Stimulated activated CD4-positive, alpha-beta T cell treated with anti-CD3 and anti-CD28 coated beads, Interleukin-1b, Interleukin-23, amount 100 ng/mL, for 4 hours (primary cell): ENCODE measurements at regions not wholly inside any gene's neighbourhood (a gene's known extent, or its start where the extent isn't known, plus 50 kb on each side); places are given as distances from the start of the nearest gene placed in this dataset.

Experiments used
- DNase-seq, 2 donors: peaks; one replicate each; pipeline ENCODE4 v3.0.0-alpha.2; 2020; ENCODE audit warnings: low read depth in 2 of 2

GRCh38 chr4:27836523-27836922, 975.9 kb downstream of the STIM2 start:
- DNase-seq, result no peak

DNA sequence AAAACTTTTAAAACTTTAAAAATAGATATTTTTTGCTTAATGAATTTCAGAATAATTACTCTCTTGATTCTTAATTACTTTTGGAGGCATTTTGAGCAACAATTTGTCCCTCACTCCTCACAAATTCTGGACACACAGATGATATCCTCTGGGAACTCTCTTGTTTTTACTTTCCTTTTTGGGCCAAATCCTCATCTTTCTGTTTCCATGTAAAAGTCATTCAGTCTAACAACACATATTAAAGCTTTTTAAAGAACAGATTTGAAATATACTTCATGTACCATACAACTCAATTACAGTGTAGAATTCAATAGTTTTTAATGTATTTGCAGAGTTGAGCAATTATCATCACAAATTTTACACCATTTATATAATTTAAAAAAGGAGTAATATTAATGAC, 983.1 kb downstream of the STIM2 start:
- no peak for DNase-seq

DNA sequence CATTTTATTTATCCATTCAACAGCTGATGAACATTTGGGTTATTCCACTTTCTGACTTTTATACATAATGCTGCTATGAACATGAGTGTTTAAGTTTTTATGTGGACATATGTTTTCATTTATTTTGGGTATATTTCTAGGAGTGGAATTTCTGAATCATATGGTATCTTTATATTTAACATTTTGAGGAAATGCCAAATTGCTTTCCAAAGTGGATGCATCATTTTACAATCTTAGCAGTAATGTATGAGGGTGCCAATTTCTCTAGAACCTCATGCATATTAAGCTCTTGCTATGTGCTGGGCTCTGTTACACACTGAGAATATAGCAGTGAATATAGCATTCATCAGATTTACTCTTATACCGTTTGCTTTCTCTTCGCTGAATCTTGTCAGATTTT, 983.7 kb downstream of the STIM2 start:
- DNase-seq, result no peak

DNA sequence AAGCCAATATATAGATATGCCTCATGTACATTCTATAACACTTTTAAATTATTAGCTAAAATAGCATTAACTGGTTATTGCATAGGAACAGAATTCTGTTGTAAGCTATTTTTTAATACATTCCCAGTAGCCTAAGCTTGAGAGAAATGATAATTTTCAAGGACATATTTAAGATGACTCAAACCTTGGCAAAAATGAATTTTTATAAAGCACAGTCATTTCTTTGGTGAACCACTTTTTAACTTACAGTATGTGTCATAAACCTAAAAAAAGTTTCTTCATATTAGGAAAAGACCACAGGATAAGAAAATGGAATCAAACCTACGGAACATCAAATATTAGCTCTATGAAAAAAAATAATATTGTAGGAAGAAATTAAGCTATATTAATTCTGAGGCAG, 986.3 kb downstream of the STIM2 start:
- DNase-seq, result no peak

- DNase-seq, result no peak
Measured at GRCh38 chr4:27861381-27861787, 1000.7 kb downstream of the STIM2 start.

DNA sequence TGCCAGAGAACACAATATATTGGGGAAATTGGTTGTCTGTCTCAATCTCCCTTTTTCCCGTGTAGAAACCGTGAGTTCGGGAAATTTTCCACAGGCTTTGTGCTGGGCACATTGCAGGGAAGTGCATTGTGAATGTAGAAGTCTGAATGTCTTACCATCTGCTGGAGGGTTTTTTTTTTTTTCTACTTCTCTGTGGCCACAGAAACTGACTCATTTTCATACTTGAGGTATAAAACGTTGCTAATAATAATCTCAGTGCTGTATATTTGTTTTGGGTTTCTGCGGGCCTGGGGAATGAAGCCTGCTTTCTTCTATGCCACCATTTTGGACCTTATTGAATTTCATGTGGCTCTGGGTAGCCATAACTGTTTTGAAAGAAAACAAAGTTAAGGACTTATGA, 1001.2 kb downstream of the STIM2 start:
- DNase-seq, result no peak

DNA sequence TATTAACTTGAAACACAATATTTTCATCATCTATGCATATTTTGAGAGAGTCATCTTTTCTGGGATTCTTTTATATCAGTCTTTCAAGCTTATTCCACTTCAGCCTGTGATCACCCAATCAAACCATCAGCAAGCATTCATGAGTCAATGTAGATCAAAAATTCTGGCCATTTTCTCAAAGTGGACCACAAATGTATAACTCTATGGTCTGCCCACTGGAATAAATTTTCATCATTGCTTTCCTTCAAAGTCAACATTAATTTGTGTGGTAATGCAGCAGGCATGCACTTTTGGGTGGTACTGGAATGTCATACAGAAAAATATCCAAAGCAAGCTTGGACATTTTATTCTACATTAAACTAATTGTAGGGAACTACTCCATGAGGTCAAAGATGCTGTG, 1013.0 kb downstream of the STIM2 start:
- DNase-seq, result no peak

- no peak for DNase-seq
Measured at GRCh38 chr4:27881705-27882104, 1021.1 kb downstream of the STIM2 start.

GRCh38 chr4:27886120-27886519, 1025.5 kb downstream of the STIM2 start:
- DNase-seq, result no peak

GRCh38 chr4:27887646-27888045, 1027.0 kb downstream of the STIM2 start:
- DNase-seq, result no peak

- DNase-seq, result no peak
Measured at GRCh38 chr4:27888505-27888904, 1027.9 kb downstream of the STIM2 start.

DNA sequence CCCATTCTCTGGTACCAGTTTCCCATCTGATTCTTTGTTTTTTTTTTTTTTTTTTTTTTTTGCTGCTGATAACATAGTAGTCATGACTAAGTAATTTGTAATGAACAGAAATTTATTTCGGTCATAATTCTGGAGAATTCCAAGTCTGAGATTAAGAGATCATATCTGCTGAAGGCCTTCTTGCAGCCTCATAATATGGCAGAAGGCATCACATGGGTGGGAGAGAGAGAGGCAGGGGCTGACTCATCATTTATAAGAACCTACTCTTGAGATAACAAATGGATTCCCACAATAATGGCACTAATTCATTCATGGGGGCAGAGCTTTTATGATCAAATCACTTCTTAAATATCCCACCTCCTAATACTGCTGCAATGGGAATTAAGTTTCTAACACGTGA, 1034.3 kb downstream of the STIM2 start:
- no peak for DNase-seq

GRCh38 chr4:27908356-27908755, 1047.7 kb downstream of the STIM2 start:
- DNase-seq, result no peak

DNA sequence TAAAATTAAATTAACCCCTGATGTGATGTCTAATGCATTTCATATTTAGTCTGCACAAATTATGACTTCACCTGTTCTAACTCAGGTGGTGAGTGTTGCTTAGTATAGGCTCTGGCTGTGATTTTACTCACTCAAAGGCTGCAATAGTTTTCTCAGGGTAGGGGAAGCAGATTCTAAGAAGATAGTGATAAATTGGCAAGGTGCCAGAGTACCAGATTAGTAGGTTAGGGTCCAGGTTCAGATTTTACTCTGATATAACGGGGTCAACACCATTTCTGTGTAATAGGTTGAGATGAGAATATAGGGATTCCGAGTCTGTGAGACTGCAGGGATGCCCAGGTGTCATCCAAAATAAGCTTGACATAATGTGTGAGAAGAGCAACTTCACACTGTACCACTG, 1049.6 kb downstream of the STIM2 start:
- DNase-seq, result no peak

GRCh38 chr4:27911047-27911446, 1050.4 kb downstream of the STIM2 start:
- DNase-seq, result no peak

GRCh38 chr4:27913738-27914137, 1053.1 kb downstream of the STIM2 start:
- no peak for DNase-seq

DNA sequence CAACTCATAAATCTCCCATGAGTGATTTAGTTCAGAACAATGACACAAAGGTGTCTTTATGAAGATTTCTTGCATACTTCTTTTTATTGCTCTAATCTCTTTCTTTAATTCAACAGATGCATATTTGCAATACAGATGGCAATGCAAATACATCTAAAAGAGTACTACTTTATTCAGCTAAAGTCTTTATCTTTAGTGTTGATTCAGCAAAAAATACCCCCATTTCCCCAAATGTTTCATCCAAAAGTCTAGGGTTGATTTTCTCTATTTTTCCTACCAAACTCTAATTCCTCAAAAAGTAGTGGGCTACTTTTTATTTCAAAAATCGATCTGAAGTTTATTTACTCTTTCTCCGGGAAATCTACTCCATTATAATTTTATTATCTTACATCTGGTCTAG, 1055.2 kb downstream of the STIM2 start:
- DNase-seq, result no peak

DNA sequence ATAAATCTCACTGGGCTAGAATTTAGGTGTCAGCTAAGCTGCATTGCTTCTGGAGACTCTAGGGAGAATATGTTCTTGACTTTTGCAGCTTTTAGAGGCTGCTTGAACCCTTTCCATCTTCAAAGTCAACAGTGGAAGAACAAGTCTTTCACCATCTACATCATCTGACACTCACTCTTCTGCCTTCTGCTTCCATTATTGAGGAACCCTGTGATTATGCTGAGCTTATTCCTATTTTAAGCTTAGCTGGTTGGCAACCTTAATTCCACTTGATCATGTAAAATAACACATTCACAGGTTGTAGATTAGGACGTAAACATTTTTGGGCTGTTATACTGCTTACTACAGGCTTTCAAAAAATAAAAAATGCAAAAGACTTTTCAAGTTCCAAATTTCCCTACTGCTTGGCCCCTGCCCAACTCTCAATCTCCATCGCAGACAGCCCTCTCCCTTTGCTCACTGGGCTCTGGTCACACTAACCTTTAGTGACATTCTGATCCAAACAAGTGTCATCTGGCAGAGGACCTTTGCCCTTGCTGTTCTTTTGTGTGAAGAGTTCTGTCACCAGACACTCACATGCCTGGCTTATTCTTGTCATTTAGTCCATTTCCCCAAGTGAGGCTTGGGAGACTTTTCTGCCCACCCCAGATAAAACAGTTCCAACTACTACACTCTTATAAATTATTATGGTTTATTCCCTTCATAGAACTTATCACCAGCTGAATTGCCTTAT, 1056.0 kb downstream of the STIM2 start:
- no peak for DNase-seq

DNA sequence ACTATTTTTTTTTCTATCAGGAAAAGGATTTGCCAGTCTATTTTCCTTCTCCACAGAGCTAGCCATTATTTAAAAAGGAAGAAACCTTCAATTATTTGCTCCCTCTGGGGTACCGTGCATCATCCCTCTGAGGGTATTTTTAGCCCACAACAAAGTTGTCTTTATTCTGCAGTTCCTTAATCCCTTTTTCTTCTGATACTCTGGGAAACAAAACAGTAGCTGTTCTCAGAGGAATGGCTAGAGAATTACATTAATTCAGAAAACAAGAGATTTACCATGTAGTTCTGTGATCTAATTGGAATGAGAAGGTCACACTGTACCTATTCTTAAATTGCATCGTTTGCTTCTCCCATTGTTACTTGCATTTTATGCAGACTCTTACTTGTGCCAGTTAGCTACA, 1056.7 kb downstream of the STIM2 start:
- DNase-seq, result no peak

- DNase-seq, result no peak
Measured at GRCh38 chr4:27921231-27921630, 1060.6 kb downstream of the STIM2 start.

DNA sequence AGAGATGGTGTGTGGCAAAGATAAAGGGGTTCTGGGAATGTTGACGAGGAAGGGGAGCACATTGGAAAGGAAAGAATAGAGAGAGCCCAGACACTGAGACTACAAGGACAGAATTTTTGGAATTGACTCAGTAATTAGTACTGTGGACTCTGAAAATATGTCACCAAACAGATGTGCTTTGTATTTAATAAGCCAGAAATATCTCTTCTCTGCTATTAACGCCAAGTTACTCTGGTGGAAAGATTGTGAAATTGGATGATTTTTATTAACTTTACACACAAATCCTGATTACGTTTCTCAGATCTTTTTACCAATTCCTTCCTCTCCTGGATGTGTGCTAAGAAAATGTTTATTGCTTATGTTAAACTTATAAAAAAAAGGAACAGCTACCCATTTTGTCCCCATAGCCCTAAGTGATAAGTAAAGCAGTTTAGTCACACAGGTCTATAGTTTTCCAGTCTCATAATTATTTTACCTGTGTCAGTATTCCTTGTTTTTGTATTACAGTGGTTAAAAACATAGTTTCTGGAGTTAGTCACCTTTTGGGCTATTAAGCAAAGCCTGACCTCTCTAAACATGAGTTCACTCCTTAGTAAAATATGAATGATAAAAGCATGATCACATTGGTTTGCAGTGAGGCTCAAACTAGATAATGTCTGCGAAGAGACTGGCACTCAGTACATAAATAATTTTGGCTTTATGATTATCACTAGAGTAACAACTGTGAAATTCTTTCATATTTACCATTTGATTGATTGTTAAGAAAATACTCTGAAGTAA, 1068.3 kb downstream of the STIM2 start:
- no peak for DNase-seq

- no peak for DNase-seq
Measured at GRCh38 chr4:27930291-27930690, 1069.7 kb downstream of the STIM2 start.

DNA sequence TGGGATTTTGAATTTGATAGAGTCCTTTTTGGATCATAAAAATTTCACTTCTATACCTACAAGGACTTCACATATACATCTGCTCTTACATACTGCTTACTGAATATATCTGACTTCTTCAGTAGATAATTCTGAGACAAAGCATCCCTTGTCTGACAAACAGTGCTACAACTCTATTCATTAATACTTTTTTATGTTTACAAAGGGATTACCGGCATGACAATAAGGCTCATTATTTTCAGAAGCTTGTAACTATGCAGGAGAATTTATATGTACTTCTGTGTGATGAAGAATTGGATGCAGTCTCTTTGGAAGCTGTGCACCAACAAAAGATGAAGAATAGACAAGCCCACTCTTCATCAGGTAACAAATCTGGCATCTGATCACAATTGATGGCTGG, 1070.3 kb downstream of the STIM2 start:
- DNase-seq, result no peak
